CD4-positive, alpha-beta T cell treated with Interleukin-12 subunit alpha and Interleukin-12 subunit beta, for 1 hour (primary cell): ENCODE measurements at regions not wholly inside any gene's neighbourhood (a gene's known extent, or its start where the extent isn't known, plus 50 kb on each side); places are given as distances from the start of the nearest gene placed in this dataset.
A peak's percentile ranks its signal among the peaks of the same experiment; 100 is the strongest.

Source experiments
- DNase-seq: peaks from one replicate; pipeline ENCODE4 v3.0.0-alpha.2; 2020

DNA sequence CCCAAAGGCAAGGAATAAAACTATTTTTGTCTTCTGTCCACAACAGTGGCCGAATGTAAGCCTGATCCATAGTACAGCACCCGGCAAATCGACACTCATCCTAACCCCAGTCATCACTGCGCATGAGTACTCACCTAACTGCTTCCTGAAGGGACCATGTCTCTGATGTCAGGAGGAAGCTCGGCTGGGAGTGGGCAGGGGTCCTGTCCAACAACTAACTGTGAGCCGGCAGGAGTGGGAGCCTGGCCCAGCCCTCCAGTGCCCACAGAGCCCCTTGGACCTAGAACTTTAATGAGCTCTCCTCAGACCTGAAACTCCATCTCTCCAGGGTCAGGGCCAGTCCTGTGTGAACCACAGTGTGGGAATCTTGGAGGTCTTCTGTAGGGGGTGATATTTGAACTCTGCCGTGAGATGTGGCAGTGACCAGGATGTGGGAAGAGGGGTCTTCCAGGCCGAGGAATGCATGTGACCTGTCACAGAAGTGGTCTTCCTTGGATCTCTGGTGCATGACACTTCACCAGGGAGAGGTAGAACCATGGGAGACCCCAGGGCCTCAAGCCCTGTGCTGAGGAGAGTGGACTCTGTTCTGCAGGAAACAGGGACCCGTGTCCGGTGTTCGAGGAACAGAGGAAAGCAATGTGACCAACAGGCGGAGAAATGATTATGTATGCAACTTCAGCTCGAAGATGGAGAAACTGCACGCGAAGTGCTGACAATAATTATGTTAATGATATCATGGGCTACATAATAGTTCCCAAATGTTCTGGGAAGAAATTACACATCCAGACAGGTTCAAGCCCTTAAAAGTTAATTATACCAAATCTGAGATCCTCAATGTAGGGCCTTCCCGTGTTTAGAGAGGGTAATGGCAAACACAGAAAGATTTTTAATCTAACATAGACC lies 240.1 kb upstream of the HDAC4 start:
- no peak for DNase-seq

- DNase-seq: no peak
Measured at GRCh38 chr2:239640210-239640609, 239.4 kb upstream of the HDAC4 start.

GRCh38 chr2:239639421-239640185 lies 238.8 kb upstream of the HDAC4 start:
- no peak for DNase-seq

DNA sequence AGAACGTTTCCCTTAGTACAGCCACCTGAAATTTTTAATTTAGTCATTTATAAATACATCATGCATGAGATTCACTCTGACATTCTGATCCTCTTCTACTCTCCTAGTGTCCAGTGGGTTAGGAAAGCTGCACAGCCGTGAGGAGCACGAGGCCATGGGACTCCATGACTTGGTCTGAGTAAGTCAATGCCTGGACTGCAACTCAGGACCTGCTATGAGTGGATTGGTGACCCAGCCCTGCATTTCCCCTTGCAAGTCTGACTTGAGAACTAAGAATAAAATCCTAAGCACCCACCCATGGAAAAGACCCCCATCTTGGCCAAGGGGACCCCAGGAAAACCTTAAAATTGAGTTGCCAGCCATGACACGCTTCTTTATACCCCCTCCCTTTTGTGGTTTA lies 237.6 kb upstream of the HDAC4 start:
- DNase-seq: no peak

GRCh38 chr2:239636808-239637207 lies 236.0 kb upstream of the HDAC4 start:
- no peak for DNase-seq

DNA sequence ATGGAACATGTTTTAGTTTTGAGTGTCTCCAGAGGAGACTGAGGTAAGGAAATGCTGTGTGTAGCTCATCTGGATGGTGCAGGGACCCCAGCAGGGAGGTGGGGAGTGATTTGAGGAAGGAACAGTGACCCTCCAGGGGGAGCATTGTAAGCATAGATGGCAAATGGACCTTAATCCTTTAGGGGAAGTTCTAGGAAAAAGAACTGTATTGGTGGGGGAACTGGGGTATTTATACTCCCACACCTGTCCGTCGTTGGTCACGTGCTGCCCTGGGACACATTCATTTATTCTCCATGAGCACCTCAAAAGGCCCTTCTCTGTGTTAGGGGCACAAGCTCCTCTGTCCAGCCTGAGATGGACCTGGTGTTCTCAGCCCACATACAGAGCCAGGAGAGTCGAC lies 233.9 kb upstream of the HDAC4 start:
- DNase-seq: no peak

DNA sequence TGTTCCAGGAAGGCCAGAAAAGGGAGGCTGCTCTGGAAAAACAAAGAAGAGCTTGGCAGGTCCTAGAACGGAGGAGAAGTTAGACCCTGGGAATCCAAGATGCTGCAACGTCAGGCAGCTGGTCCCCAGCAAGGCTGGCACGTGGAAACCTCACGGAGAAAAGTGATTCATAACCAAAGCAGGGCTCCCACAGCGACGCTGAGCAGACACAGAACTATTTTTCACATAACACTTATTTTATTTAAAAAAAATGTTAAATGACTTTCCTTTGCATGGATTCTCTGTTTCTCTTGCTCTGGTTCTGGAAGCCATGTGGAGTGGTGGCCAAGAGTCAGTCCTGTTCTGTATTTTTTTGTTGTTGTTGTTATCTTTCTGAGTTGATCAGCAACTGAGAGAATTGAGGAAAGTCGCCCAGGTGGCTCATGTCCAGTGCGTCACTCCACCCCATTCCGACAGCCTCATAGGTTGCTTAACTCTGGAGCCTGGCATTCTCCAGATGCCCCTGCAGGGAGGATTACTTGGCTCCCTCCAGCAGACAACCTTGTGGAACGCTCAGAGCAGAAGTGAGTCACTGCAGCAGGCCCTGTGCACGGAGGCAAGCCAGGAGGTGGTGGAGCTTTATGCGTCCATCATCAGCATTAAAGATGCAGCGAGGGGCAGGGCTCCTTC lies 229.9 kb upstream of the HDAC4 start:
- no peak for DNase-seq

DNA sequence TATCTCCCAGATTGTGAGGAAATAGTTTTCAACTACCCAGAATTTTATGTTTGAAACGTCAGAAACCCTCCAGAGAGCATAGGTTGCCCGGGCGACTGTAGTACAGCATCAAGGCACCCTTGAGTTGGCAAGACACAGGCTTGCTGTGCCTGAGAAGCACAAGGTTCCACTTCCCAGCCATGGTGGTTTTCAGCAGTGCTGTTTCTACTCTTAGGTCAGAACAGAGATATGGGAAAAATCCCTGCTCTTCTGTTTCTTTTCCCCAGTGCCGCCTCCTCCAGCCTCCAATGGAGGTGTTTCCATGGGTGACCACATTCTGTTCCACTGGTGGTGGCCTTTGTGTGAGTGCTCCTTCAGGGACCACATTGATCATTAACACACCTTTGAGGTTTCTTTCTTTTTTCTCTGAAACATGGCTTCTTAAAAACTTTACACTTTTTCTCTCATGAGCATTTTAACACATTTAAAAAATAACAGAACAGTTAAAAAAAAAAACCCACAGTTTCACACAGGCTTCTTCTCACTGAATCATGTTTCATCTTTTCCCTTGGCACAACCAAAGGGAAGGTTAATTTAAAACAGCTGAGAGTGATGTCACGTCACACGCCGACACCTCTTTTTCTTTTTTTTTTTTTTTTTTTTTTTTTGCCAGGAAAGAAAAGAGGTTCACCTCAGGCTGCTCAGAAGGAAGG lies 229.3 kb upstream of the HDAC4 start:
- no peak for DNase-seq

DNA sequence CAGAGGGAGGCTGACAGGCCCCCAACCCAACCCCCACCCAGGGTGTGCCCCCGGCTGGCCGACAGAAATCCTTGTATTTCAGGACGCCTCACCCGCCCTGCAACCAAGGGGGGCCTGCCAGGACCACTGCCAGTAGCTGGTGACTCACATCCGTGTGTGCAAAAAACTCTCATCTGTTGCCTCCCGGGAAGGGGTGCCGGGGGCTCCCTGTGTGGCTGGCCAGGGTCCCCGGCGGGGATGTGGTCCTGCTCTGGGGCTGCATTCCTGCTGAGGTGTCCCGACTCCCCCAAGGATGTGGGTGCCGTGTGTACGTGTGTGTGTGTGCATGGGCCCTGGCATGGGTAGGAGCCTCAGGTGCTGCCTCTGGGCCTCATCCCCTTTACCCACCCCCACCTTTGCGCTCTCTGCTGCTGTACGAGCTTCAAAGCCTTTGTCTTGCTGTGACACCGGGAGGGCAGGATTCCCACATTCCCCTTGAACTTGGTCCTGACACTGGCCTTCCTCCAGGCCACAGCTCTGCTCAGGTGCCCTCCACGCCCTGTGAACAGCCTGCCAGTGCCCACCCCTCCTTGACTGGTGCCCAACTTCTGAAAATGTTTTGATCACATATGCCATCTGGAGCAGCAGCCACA lies 226.3 kb upstream of the HDAC4 start:
- no peak for DNase-seq

- DNase-seq: peak; percentile 30
Measured at GRCh38 chr2:239625971-239626734, 225.3 kb upstream of the HDAC4 start.

GRCh38 chr2:239625156-239625845 lies 224.5 kb upstream of the HDAC4 start:
- no peak for DNase-seq

GRCh38 chr2:239621611-239622010 lies 220.8 kb upstream of the HDAC4 start:
- no peak for DNase-seq

GRCh38 chr2:239619369-239619768 lies 218.5 kb upstream of the HDAC4 start:
- DNase-seq: no peak

- DNase-seq: no peak
Measured at GRCh38 chr2:239616729-239617128, 215.9 kb upstream of the HDAC4 start.

DNA sequence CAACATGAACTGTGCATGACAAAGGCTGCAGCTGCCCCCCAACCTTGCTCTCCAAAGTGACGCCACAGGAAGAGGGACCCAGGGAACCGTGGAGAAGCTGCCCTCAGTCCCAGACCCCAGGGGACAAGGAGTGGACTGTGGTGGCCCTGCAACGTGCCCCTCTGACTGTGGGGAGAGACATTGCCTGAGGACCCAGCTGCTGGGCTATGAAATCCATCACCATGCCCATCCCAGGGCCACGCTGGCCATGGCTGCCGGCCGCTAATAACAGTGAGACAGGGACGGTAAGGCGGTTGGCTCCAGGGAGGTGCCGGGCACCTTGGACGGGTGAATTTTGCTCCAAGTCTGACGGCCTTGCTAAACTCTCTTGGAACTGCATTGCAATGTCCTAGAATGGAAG lies 211.3 kb upstream of the HDAC4 start:
- no peak for DNase-seq

GRCh38 chr2:239611222-239611795 lies 210.5 kb upstream of the HDAC4 start:
- no peak for DNase-seq

DNA sequence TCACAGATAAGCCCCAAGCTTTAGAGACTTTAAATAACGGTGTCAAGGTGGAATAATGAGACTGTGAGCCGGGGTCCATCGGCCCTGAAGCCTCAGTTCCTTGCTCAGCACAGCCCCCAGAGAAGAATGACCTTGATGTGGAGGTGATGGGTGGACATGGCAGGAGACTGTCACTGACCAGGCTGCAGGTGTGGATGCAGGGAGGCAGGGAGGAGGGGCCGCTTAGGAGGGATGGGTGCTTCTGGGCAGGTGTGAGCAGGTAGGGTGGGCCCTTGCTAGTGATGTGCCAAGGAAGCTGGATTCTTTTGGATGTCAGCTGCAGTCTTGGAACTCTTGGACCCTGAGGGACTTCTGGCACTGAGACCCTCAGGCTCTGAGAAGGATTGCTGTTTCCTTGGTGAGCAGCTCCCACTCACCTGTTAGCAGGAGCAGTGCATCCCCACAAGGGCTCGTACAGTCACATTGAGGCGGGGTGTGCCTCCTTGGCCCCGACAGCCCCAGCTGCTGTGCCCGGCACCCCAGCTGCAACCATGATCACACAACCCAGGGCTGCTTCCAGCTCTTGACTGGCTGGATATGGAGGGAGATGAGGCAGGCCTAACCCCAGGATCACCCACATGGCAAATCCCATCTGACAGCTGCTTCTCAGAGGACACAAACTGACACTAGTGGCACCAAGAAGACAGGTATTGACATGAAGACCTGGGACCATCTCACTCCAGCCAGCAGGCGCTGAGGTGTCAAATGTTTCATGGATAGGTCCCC lies 209.8 kb upstream of the HDAC4 start:
- no peak for DNase-seq

DNA sequence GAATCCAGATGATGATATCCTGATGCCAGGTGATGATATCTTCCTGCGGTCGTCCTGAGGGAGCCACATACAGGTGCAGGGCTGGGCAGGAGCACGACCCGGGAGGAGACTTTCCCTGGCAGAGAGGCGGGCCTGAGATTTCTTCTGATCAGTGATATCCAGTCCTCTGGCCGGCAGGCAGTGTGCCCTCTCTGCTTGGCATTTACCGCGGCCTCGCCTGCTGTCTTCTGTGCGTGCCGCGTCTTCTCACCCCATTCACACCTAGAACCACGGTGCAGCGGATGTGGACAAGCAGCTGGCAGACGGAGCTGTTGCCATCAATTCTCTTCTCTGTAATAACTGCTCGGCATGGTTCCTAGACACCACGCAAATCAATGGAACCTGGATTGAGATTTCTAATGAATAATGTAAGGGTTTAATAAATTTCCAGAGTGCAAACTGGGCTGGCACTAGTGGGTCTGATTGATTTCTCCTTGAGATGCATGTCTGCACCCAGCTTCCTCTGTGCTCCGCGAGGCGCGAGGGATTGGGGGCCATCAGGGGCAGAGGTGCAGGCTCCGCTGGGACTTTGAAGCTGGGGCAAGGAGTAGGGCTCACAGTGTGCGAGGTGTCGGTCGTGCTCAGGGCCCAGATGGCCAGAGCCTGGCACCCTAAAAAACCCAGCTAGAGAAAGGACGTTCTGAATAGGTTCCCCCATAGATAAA lies 208.9 kb upstream of the HDAC4 start:
- peak; percentile 31 for DNase-seq

DNA sequence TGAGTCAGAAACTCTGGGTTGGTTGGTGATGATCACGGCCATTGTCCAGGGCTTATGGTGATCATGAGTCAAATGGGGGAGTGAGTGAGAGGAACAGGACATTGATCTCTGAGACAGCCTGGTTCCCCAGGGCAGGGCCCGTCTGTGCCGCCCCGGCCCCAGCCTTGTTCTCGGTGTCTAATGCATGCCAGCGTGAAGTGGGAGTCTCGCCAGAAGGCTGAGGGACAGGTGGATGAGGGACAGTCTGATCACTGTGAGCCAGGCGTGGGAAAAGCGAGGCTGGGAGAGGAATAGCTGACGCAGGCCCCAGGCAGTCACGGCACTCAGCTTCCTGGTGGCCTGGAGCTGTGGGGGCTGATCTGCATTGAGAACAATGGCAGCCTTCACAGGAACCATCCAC lies 208.3 kb upstream of the HDAC4 start:
- no peak for DNase-seq
